ENCODE measurements at regions not wholly inside any gene's neighbourhood (a gene's known extent, or its start where the extent isn't known, plus 50 kb on each side); places are given as distances from the start of the nearest gene placed in this dataset.

DNA sequence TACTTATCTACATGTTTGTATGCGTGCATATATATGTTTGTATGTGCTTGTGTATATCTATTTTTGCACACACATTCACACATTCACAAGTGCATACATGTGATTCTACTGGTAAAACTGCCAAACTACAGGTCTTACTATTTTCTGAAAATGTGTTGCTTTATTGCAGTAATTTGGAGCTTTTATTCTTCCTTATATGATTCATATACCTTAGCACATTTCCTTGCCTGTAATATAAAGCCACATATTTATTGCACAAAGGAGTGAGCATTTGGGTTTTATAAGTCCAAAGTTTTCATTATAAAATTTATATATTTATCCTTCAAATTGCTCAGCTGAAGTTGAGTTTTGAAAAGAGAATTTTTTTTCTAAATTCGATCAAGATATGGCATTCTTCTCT lies 1120.4 kb upstream of the PCDH9 start:
- Histone ChIP-seq H3K36me3 (ENCODE audit: control insufficient read depth, insufficient read depth, low read length) (no peaks in the 10 kb centered on the region), H3K4me1 (ENCODE audit: control insufficient read depth, insufficient read depth, low read length) (no peaks in the 10 kb centered on the region), H3K27ac (ENCODE audit: low read length) (no peak overlapping the region), H3K27me3 (ENCODE audit: control insufficient read depth, insufficient read depth, low read length) (no peaks in the 10 kb centered on the region), H3K4me3 (ENCODE audit: low read length) (no peak overlapping the region), H3K9me3 (replicated peaks; ENCODE audit: control insufficient read depth, low read depth, low read length) (no peaks in the 10 kb centered on the region)
- DNase-seq = no peak
- no CpG with 5 or more reads among the region's 2 CpGs for WGBS (ENCODE audit: insufficient coverage)

DNA sequence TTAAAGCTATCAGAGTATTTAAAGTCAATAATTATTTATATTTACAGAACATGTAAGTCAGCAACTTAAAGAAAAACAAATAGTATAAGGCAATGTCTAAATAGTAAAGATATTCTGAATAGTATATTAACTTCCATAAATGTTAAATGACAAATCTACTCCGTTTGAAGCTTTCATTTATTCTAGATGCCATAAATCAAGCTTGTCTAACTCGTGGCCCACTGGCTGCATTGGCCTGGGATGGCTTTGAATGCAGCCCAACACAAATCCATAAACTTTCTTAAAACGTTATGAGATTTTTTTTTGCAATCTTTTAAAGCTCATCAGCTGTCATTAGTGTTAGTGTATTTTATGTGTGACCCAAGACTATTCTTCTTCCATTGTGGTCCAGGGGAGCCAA lies 1117.1 kb upstream of the PCDH9 start:
- Histone ChIP-seq H3K36me3 (ENCODE audit: control insufficient read depth, insufficient read depth, low read length) (no peaks in the 10 kb centered on the region), H3K4me1 (ENCODE audit: control insufficient read depth, insufficient read depth, low read length) (no peaks in the 10 kb centered on the region), H3K9me3 (replicated peaks; ENCODE audit: control insufficient read depth, low read depth, low read length) (peaks cover 6% of the 10 kb centered on the region), H3K4me3 (ENCODE audit: low read length) (no peak overlapping the region), H3K27ac (ENCODE audit: low read length) (no peak overlapping the region), H3K27me3 (ENCODE audit: control insufficient read depth, insufficient read depth, low read length) (no peaks in the 10 kb centered on the region)
- WGBS (ENCODE audit: insufficient coverage) = 50% methylated on average over 1 of the region's 3 CpGs
- DNase-seq = no peak

- H3K4me1 ChIP-seq (ENCODE audit: control insufficient read depth, insufficient read depth, low read length) = no peaks in the 10 kb centered on the region
- peaks cover 6% of the 10 kb centered on the region for H3K9me3 ChIP-seq (replicated peaks; ENCODE audit: control insufficient read depth, low read depth, low read length)
- H3K4me3 ChIP-seq (ENCODE audit: low read length) = no peak overlapping the region
- no peaks in the 10 kb centered on the region for H3K27me3 ChIP-seq (ENCODE audit: control insufficient read depth, insufficient read depth, low read length)
- WGBS (ENCODE audit: insufficient coverage) = no CpG with 5 or more reads among the region's 1 CpG
- H3K27ac ChIP-seq (ENCODE audit: low read length) = no peak overlapping the region
- DNase-seq = no peak
- H3K36me3 ChIP-seq (ENCODE audit: control insufficient read depth, insufficient read depth, low read length) = no peaks in the 10 kb centered on the region
These were observed 1115.9 kb upstream of the PCDH9 start for GRCh38 chr13:68345963-68346531.

- no CpG with 5 or more reads among the region's 2 CpGs for WGBS (ENCODE audit: insufficient coverage)
- peaks cover 3% of the 10 kb centered on the region for H3K9me3 ChIP-seq (replicated peaks; ENCODE audit: control insufficient read depth, low read depth, low read length)
- no peak overlapping the region for H3K4me3 ChIP-seq (ENCODE audit: low read length)
- H3K27ac ChIP-seq (ENCODE audit: low read length) = no peak overlapping the region
- no peak for DNase-seq
- no peaks in the 10 kb centered on the region for H3K27me3 ChIP-seq (ENCODE audit: control insufficient read depth, insufficient read depth, low read length)
- no peaks in the 10 kb centered on the region for H3K36me3 ChIP-seq (ENCODE audit: control insufficient read depth, insufficient read depth, low read length)
- H3K4me1 ChIP-seq (ENCODE audit: control insufficient read depth, insufficient read depth, low read length) = no peaks in the 10 kb centered on the region
These were observed 1093.0 kb upstream of the PCDH9 start for GRCh38 chr13:68323124-68323523.

DNA sequence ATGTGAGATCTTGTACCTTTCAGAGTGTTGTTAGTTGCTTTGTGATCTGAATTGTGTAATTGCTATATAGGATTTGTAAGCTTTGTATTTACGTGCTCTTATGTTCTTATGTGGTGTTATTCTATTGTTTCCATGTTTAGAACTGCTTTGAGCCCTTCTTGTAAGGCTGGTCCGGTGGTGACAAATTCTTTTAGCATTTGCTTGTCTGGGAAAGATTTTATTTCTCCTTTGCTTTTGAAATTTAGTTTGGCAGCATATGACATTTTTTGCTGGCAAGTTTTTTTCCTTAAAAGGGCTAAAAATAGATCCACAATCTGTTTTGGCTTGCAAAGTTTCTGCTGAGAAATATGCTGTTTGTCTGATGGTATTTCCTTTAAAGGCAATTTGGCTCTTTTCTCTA lies 1089.2 kb upstream of the PCDH9 start:
- no peaks in the 10 kb centered on the region for H3K27me3 ChIP-seq (ENCODE audit: control insufficient read depth, insufficient read depth, low read length)
- H3K4me3 ChIP-seq (ENCODE audit: low read length) = no peak overlapping the region
- H3K9me3 ChIP-seq (replicated peaks; ENCODE audit: control insufficient read depth, low read depth, low read length) = peaks cover 3% of the 10 kb centered on the region
- H3K27ac ChIP-seq (ENCODE audit: low read length) = no peak overlapping the region
- no CpG with 5 or more reads among the region's 2 CpGs for WGBS (ENCODE audit: insufficient coverage)
- no peaks in the 10 kb centered on the region for H3K4me1 ChIP-seq (ENCODE audit: control insufficient read depth, insufficient read depth, low read length)
- no peaks in the 10 kb centered on the region for H3K36me3 ChIP-seq (ENCODE audit: control insufficient read depth, insufficient read depth, low read length)
- no peak for DNase-seq

DNA sequence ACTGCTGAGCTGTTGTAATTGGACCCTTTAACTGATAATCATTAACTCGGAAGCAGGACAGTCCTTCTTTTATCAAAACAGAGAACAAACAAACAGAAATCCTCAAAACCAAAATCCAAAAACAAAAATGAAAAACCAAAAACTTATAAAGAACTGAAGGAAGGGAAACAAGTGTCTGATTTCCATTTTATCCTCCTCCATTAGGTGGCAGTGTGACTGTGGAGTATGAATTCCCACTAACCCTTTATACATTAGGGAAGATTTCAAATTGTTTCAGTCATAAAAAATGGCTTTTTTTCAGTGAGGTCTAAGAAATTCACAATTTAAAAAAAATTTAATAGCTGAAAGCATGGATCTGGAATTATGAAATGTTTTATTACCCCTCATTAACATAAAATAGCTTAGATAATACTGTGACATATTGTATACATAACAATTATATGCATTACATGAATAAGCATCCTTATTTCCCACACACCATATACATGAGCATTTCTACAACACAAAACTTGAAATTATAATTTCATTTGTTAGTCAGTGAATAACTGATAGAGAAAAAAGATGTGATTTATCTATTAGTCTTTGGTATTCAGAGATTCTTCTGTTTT lies 1074.3 kb upstream of the PCDH9 start:
- WGBS (ENCODE audit: insufficient coverage) = no CpG with 5 or more reads among the region's 1 CpG
- Histone ChIP-seq H3K36me3 (ENCODE audit: control insufficient read depth, insufficient read depth, low read length) (no peaks in the 10 kb centered on the region), H3K27ac (ENCODE audit: low read length) (no peak overlapping the region), H3K9me3 (replicated peaks; ENCODE audit: control insufficient read depth, low read depth, low read length) (no peaks in the 10 kb centered on the region), H3K4me1 (ENCODE audit: control insufficient read depth, insufficient read depth, low read length) (no peaks in the 10 kb centered on the region), H3K27me3 (ENCODE audit: control insufficient read depth, insufficient read depth, low read length) (no peaks in the 10 kb centered on the region), H3K4me3 (ENCODE audit: low read length) (no peak overlapping the region)
- peak; percentile 21 for DNase-seq

DNA sequence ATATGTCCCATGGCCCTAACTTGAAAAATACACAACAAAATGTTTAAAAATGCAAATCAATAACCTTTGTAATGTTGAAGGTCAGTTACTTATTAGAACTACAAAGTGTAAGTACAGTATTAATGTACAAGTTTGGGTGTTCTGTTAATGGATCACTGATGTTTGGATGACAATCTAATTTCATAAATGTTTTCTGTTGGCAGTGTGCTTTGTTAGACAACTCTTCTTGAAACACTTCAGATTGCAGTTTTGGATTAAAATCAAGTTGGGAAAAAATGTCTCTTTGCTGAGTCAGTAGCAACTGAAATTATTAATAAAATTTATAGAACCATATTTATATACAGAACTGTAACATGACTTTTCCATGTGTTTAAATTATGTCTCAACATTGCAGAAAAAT lies 1063.5 kb upstream of the PCDH9 start:
- H3K9me3 ChIP-seq (replicated peaks; ENCODE audit: control insufficient read depth, low read depth, low read length) = no peaks in the 10 kb centered on the region
- no peak overlapping the region for H3K4me3 ChIP-seq (ENCODE audit: low read length)
- no peaks in the 10 kb centered on the region for H3K27me3 ChIP-seq (ENCODE audit: control insufficient read depth, insufficient read depth, low read length)
- H3K4me1 ChIP-seq (ENCODE audit: control insufficient read depth, insufficient read depth, low read length) = no peaks in the 10 kb centered on the region
- H3K27ac ChIP-seq (ENCODE audit: low read length) = no peak overlapping the region
- DNase-seq = peak; percentile 3
- H3K36me3 ChIP-seq (ENCODE audit: control insufficient read depth, insufficient read depth, low read length) = no peaks in the 10 kb centered on the region

DNA sequence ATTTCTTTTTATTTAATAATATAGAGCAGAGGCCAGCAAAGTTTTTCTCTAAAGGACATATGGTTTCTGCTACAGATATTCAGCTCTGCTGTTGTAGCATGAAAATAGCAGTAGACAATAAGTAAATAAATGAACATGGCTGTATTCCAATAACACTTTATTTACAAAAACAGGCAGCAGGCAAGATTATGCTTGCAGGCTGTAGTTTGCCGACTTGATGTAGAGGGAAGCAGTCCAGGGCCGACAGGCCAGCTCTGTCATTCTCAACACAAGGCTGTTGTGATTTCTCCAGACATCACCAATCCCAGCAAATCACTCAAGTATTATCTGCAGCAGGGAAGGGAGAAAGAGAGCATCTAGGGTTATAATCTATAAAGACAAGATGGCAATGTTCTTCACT lies 1062.5 kb upstream of the PCDH9 start:
- no peak overlapping the region for H3K4me3 ChIP-seq (ENCODE audit: low read length)
- H3K4me1 ChIP-seq (ENCODE audit: control insufficient read depth, insufficient read depth, low read length) = no peaks in the 10 kb centered on the region
- no peaks in the 10 kb centered on the region for H3K9me3 ChIP-seq (replicated peaks; ENCODE audit: control insufficient read depth, low read depth, low read length)
- H3K36me3 ChIP-seq (ENCODE audit: control insufficient read depth, insufficient read depth, low read length) = no peaks in the 10 kb centered on the region
- no peak overlapping the region for H3K27ac ChIP-seq (ENCODE audit: low read length)
- DNase-seq = no peak
- WGBS (ENCODE audit: insufficient coverage) = no CpG with 5 or more reads among the region's 2 CpGs
- H3K27me3 ChIP-seq (ENCODE audit: control insufficient read depth, insufficient read depth, low read length) = no peaks in the 10 kb centered on the region

DNA sequence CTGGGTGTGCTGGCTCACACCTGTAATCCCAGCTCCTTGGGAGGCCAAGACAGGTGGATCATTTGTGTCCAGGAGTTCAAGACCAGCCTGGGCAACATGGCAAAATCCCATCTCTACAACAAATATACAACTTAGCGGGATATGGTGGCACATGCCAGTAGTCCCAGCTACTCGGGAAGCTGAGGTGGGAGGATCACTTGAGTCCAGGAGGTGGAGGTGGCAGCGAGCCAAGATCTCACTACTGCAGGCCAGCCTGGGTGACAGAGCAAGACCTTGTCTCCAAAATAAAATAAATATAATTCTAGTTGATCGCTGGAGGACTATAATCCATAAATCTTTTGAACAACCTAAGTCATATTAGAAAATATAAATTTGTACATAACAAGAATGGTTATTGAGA lies 1061.5 kb upstream of the PCDH9 start:
- DNase-seq = no peak
- no peaks in the 10 kb centered on the region for H3K27me3 ChIP-seq (ENCODE audit: control insufficient read depth, insufficient read depth, low read length)
- WGBS (ENCODE audit: insufficient coverage) = no CpG with 5 or more reads among the region's 4 CpGs

GRCh38 chr13:68275758-68276157 lies 1045.6 kb upstream of the PCDH9 start:
- H3K4me1 ChIP-seq (ENCODE audit: control insufficient read depth, insufficient read depth, low read length) = no peaks in the 10 kb centered on the region
- H3K27me3 ChIP-seq (ENCODE audit: control insufficient read depth, insufficient read depth, low read length) = no peaks in the 10 kb centered on the region
- WGBS (ENCODE audit: insufficient coverage) = no CpG with 5 or more reads among the region's 1 CpG
- peaks cover 2% of the 10 kb centered on the region for H3K9me3 ChIP-seq (replicated peaks; ENCODE audit: control insufficient read depth, low read depth, low read length)
- no peak for DNase-seq
- H3K36me3 ChIP-seq (ENCODE audit: control insufficient read depth, insufficient read depth, low read length) = no peaks in the 10 kb centered on the region
- no peak overlapping the region for H3K4me3 ChIP-seq (ENCODE audit: low read length)
- no peak overlapping the region for H3K27ac ChIP-seq (ENCODE audit: low read length)

More for the DNA sequence above, 1061.5 kb upstream of the PCDH9 start:
- Histone ChIP-seq H3K9me3 (replicated peaks; ENCODE audit: control insufficient read depth, low read depth, low read length) (no peaks in the 10 kb centered on the region), H3K4me3 (ENCODE audit: low read length) (no peak overlapping the region), H3K36me3 (ENCODE audit: control insufficient read depth, insufficient read depth, low read length) (no peaks in the 10 kb centered on the region), H3K27ac (ENCODE audit: low read length) (no peak overlapping the region), H3K4me1 (ENCODE audit: control insufficient read depth, insufficient read depth, low read length) (no peaks in the 10 kb centered on the region)

DNA sequence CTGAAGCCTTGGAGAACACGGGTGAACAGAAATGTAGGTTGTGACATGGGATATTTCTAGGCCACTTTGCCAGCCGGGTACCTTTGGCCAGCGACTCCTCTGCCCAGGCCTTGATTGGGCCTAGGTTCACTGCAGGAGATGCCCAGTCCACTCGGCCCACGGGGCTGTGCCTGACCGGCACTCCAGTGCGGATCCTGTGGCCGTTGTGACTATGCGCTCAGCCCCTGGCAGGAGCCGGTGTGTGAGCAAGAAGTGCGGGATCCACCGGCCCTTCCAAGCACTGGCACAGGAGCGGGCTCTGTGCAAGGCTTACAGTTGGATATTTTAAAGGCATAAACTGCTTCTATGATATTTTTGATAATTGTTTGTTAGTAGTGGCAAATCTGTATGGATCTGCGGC lies 1042.5 kb upstream of the PCDH9 start:
- H3K4me3 ChIP-seq (ENCODE audit: low read length) = no peak overlapping the region
- no peak overlapping the region for H3K27ac ChIP-seq (ENCODE audit: low read length)
- no peaks in the 10 kb centered on the region for H3K4me1 ChIP-seq (ENCODE audit: control insufficient read depth, insufficient read depth, low read length)
- no peaks in the 10 kb centered on the region for H3K36me3 ChIP-seq (ENCODE audit: control insufficient read depth, insufficient read depth, low read length)
- WGBS (ENCODE audit: insufficient coverage) = 94% methylated on average over 14 of the region's 14 CpGs
- DNase-seq = no peak
- peaks cover 2% of the 10 kb centered on the region for H3K9me3 ChIP-seq (replicated peaks; ENCODE audit: control insufficient read depth, low read depth, low read length)
- no peaks in the 10 kb centered on the region for H3K27me3 ChIP-seq (ENCODE audit: control insufficient read depth, insufficient read depth, low read length)

Measured in muscle of leg (tissue), 3 donors.